ENCODE measurements at regions not wholly inside any gene's neighbourhood (a gene's known extent, or its start where the extent isn't known, plus 50 kb on each side); places are given as distances from the start of the nearest gene placed in this dataset.

GRCh38 chr12:67501362-67501761 lies 147.2 kb upstream of the DYRK2 start:
- DNase-seq (ENCODE audit: low read depth) = no peak

GRCh38 chr12:67504026-67504425 lies 144.5 kb upstream of the DYRK2 start:
- no peak for DNase-seq (ENCODE audit: low read depth)

GRCh38 chr12:67506739-67507138 lies 141.8 kb upstream of the DYRK2 start:
- no peak for DNase-seq (ENCODE audit: low read depth)

- no peak for DNase-seq (ENCODE audit: low read depth)
Measured at GRCh38 chr12:67508830-67509229, 139.7 kb upstream of the DYRK2 start.

GRCh38 chr12:67509666-67510386 lies 138.7 kb upstream of the DYRK2 start:
- no peak for DNase-seq (ENCODE audit: low read depth)

GRCh38 chr12:67512061-67512460 lies 136.5 kb upstream of the DYRK2 start:
- DNase-seq (ENCODE audit: low read depth) = no peak

- DNase-seq (ENCODE audit: low read depth) = no peak
Measured at GRCh38 chr12:67514502-67514901, 134.0 kb upstream of the DYRK2 start.

GRCh38 chr12:67515679-67516340 lies 132.7 kb upstream of the DYRK2 start:
- no peak for DNase-seq (ENCODE audit: low read depth)

GRCh38 chr12:67517181-67517887 lies 131.2 kb upstream of the DYRK2 start:
- no peak for DNase-seq (ENCODE audit: low read depth)

GRCh38 chr12:67519484-67520433 lies 128.8 kb upstream of the DYRK2 start:
- DNase-seq (ENCODE audit: low read depth) = no peak

- DNase-seq (ENCODE audit: low read depth) = no peak
Measured at GRCh38 chr12:67520606-67521005, 127.9 kb upstream of the DYRK2 start.

GRCh38 chr12:67522222-67522621 lies 126.3 kb upstream of the DYRK2 start:
- no peak for DNase-seq (ENCODE audit: low read depth)

- DNase-seq (ENCODE audit: low read depth) = no peak
Measured at GRCh38 chr12:67523538-67523937, 125.0 kb upstream of the DYRK2 start.

- no peak for DNase-seq (ENCODE audit: low read depth)
Measured at GRCh38 chr12:67524861-67525616, 123.5 kb upstream of the DYRK2 start.

GRCh38 chr12:67525617-67525884 lies 123.0 kb upstream of the DYRK2 start:
- DNase-seq (ENCODE audit: low read depth) = no peak

GRCh38 chr12:67526129-67526528 lies 122.4 kb upstream of the DYRK2 start:
- DNase-seq (ENCODE audit: low read depth) = no peak

- DNase-seq (ENCODE audit: low read depth) = no peak
Measured at GRCh38 chr12:67531051-67531450, 117.5 kb upstream of the DYRK2 start.

GRCh38 chr12:67531501-67531900 lies 117.0 kb upstream of the DYRK2 start:
- DNase-seq (ENCODE audit: low read depth) = no peak

- DNase-seq (ENCODE audit: low read depth) = no peak
Measured at GRCh38 chr12:67533159-67533558, 115.4 kb upstream of the DYRK2 start.

GRCh38 chr12:67534046-67534445 lies 114.5 kb upstream of the DYRK2 start:
- DNase-seq (ENCODE audit: low read depth) = no peak

GRCh38 chr12:67534681-67535080 lies 113.9 kb upstream of the DYRK2 start:
- no peak for DNase-seq (ENCODE audit: low read depth)

- no peak for DNase-seq (ENCODE audit: low read depth)
Measured at GRCh38 chr12:67535176-67535575, 113.4 kb upstream of the DYRK2 start.
